Astrocyte of the cerebellum (primary cell): ENCODE measurements at regions not wholly inside any gene's neighbourhood (a gene's known extent, or its start where the extent isn't known, plus 50 kb on each side); places are given as distances from the start of the nearest gene placed in this dataset.
"Not testable (repeated sequence)": the region's sequence is repeated elsewhere in the genome, so short reads cannot be mapped to it uniquely, and the experiment has no call there.

Experiments
- DNase-seq: peaks from one replicate; pipeline ENCODE4 v3.0.0-alpha.2; 2011; ENCODE audit warnings: low read depth
- H3K4me3 ChIP-seq: 2 replicates; pipeline ENCODE4 v1.5.1; 2011; ENCODE audit warnings: mild to moderate bottlenecking, low read depth, low read length, moderate library complexity
- CTCF ChIP-seq: IDR thresholded peaks from 2 replicates; pipeline ENCODE4 v1.5.1; 2012; ENCODE audit warnings: low read length, low read depth, moderate library complexity, mild to moderate bottlenecking; ENCODE audit errors: missing control alignments
- in situ Hi-C: cut with HindIII; loops from 2 replicates; pipeline ENCODE4 v1.10.0; 2017; ENCODE audit warnings: low sequenced_read_pairs

GRCh38 chr15:31660816-31661215 is 334.2 kb downstream of the KLF13 start:
- no peak for TF ChIP-seq CTCF
- in situ Hi-C loops = no loop called here
- H3K4me3 ChIP-seq = no peak overlapping the region
- no peak for DNase-seq

- DNase-seq, in situ Hi-C loops: not testable (repeated sequence)
Observed at GRCh38 chr15:31665732-31666131, 339.1 kb downstream of the KLF13 start.

GRCh38 chr15:31669158-31669908 is 342.7 kb downstream of the KLF13 start:
- H3K4me3 ChIP-seq, DNase-seq, in situ Hi-C loops: not testable (repeated sequence)

More at GRCh38 chr15:31665732-31666131, 339.1 kb downstream of the KLF13 start:
- not testable (repeated sequence) for H3K4me3 ChIP-seq

- DNase-seq, in situ Hi-C loops, H3K4me3 ChIP-seq: not testable (repeated sequence)
Observed at GRCh38 chr15:31673263-31673662, 346.6 kb downstream of the KLF13 start.

- DNase-seq, in situ Hi-C loops, H3K4me3 ChIP-seq: not testable (repeated sequence)
Observed at GRCh38 chr15:31681529-31682259, 348.6 kb upstream of the CHRNA7 start.

GRCh38 chr15:31687088-31687487 is 343.2 kb upstream of the CHRNA7 start:
- H3K4me3 ChIP-seq, DNase-seq, in situ Hi-C loops: not testable (repeated sequence)

GRCh38 chr15:31696509-31696908 is 333.8 kb upstream of the CHRNA7 start:
- H3K4me3 ChIP-seq, in situ Hi-C loops, DNase-seq: not testable (repeated sequence)

GRCh38 chr15:31705076-31705678 is 325.1 kb upstream of the CHRNA7 start:
- DNase-seq, H3K4me3 ChIP-seq, in situ Hi-C loops: not testable (repeated sequence)

GRCh38 chr15:31707944-31708702 is 322.2 kb upstream of the CHRNA7 start:
- DNase-seq, in situ Hi-C loops: not testable (repeated sequence)

GRCh38 chr15:31708703-31709327 is 321.5 kb upstream of the CHRNA7 start:
- in situ Hi-C loops, DNase-seq, H3K4me3 ChIP-seq: not testable (repeated sequence)

More at GRCh38 chr15:31707944-31708702, 322.2 kb upstream of the CHRNA7 start:
- not testable (repeated sequence) for H3K4me3 ChIP-seq

GRCh38 chr15:31709479-31709878 is 320.8 kb upstream of the CHRNA7 start:
- H3K4me3 ChIP-seq, in situ Hi-C loops, DNase-seq: not testable (repeated sequence)

- DNase-seq, H3K4me3 ChIP-seq, in situ Hi-C loops: not testable (repeated sequence)
Observed at GRCh38 chr15:31710806-31711205, 319.5 kb upstream of the CHRNA7 start.

- in situ Hi-C loops, H3K4me3 ChIP-seq, DNase-seq: not testable (repeated sequence)
Observed at GRCh38 chr15:31715208-31715607, 315.1 kb upstream of the CHRNA7 start.

GRCh38 chr15:31718625-31719024 is 311.7 kb upstream of the CHRNA7 start:
- in situ Hi-C loops, DNase-seq, H3K4me3 ChIP-seq: not testable (repeated sequence)

GRCh38 chr15:31719396-31720022 is 310.8 kb upstream of the CHRNA7 start:
- in situ Hi-C loops, H3K4me3 ChIP-seq, DNase-seq: not testable (repeated sequence)
